ENCODE measurements at regions not wholly inside any gene's neighbourhood (a gene's known extent, or its start where the extent isn't known, plus 50 kb on each side); places are given as distances from the start of the nearest gene placed in this dataset.
A peak's percentile ranks its signal among the peaks of the same experiment; 100 is the strongest.
"Not testable (repeated sequence)": the region's sequence is repeated elsewhere in the genome, so short reads cannot be mapped to it uniquely, and the experiment has no call there.

DNA sequence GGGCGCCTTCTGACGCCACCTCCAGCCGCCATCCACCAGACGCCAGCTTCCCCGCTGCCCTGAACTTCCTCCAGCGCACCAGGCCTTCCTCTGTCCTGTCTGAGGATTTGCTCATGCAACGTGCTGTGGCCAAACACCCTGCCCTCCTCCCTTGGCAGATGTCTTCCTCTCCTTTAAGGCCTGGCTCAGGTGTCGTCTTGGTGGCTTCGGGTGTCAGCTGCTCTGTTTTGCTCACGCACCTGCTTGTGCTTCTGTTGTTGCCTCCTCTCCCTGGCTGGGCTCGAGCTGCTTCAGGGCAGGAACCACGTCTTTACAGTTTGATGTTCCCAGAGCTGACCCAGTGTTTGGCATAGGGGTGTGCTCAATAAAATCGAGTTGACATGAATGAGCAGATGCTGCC is 87.7 kb upstream of the PZP start:
- H3K4me1 ChIP-seq (ENCODE audit: control insufficient read depth, insufficient read depth, low read length); H3K27me3 ChIP-seq (ENCODE audit: control insufficient read depth, insufficient read depth, low read length, poor library complexity, severe bottlenecking); H3K9me3 ChIP-seq (ENCODE audit: control insufficient read depth, low read length); H3K4me3 ChIP-seq (ENCODE audit: insufficient read depth, low read depth, low read length); H3K27ac ChIP-seq (ENCODE audit: insufficient read depth, low read depth, low read length, poor library complexity, severe bottlenecking); H3K36me3 ChIP-seq (ENCODE audit: control insufficient read depth, insufficient read depth, low read length): not testable (repeated sequence)
- 64 to 83% methylated on average over 1 of the region's 13 CpGs for WGBS, 2 experiments

DNA sequence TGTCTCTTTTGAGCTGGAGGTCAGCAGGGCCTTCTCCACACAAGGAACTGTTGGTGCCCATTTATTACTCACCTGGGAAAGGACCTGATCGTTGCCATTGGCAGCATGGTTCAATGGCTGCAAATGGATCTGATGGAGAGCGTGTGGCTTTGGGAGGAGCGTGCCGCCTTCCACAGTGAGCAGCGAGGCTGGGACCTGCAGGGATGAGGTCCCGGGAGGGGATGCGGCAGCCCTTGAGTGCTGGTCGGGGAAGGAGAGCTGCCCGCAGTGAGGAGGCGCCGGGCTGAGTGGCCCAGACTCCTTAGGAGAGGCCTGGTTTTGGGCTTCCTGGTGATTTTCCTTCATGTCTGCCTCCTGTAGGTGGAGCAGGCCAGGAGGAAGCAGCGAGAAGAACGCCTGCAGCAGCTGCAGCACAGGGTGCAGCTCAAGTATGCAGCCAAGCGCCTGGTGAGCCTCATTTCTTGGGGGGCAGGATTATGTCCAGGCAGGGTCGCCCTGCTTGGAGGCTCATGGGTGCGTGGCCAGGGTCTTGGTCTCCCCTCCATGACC is 86.0 kb upstream of the PZP start:
- H3K4me3 ChIP-seq (ENCODE audit: insufficient read depth, low read depth, low read length); H3K27ac ChIP-seq (ENCODE audit: insufficient read depth, low read depth, low read length, poor library complexity, severe bottlenecking); H3K9me3 ChIP-seq (ENCODE audit: control insufficient read depth, low read length); H3K36me3 ChIP-seq (ENCODE audit: control insufficient read depth, insufficient read depth, low read length); H3K27me3 ChIP-seq (ENCODE audit: control insufficient read depth, insufficient read depth, low read length, poor library complexity, severe bottlenecking); H3K4me1 ChIP-seq (ENCODE audit: control insufficient read depth, insufficient read depth, low read length): not testable (repeated sequence)
- WGBS, 2 experiments, result 96% methylated on average over 11 of the region's 16 CpGs

DNA sequence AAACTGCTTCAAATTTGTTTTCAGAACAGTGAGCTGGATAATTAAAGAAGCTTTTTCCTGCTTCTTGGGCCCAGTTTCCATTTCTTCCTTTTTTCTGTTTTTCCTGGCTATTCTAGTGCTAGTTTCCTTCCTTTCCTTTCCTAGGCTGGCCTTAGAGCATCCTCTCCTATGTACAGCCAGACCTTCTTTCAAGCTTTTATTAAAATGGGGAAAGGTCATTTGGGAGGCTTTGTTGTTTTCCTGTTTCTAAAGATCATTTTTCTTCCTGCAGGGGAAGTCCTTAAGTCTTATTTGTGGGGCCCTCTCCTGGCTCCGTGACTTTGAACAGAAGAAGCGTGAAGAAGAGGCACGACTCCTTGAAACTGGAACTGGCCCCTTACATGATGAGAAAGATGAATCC is 85.2 kb upstream of the PZP start:
- H3K4me1 ChIP-seq (ENCODE audit: control insufficient read depth, insufficient read depth, low read length); H3K9me3 ChIP-seq (ENCODE audit: control insufficient read depth, low read length); H3K36me3 ChIP-seq (ENCODE audit: control insufficient read depth, insufficient read depth, low read length); H3K27ac ChIP-seq (ENCODE audit: insufficient read depth, low read depth, low read length, poor library complexity, severe bottlenecking); H3K27me3 ChIP-seq (ENCODE audit: control insufficient read depth, insufficient read depth, low read length, poor library complexity, severe bottlenecking); H3K4me3 ChIP-seq (ENCODE audit: insufficient read depth, low read depth, low read length): not testable (repeated sequence)
- no CpG with 5 or more reads among the region's 3 CpGs for WGBS, 2 experiments

DNA sequence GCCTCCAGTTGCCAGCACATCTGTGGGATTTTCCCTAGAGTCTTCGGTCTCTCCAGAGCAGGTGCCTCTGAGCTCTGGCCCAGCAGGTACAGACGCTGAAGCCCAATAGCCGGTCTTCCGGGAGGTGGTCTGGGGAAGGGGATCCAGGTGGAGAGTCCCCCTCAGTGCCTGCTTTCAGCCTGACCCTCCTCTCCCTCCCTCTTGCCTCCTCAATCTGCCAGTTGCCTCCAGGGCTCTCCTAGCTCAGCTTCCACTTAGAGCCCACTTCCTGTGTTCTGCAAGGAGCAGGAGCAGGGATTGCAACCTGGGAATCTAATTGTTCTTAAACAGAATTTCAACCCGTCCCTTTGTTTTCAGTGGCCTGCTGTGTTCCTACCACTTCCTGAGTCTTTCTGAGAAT is 81.8 kb upstream of the PZP start:
- H3K27ac ChIP-seq (ENCODE audit: insufficient read depth, low read depth, low read length, poor library complexity, severe bottlenecking); H3K4me1 ChIP-seq (ENCODE audit: control insufficient read depth, insufficient read depth, low read length); H3K27me3 ChIP-seq (ENCODE audit: control insufficient read depth, insufficient read depth, low read length, poor library complexity, severe bottlenecking); H3K36me3 ChIP-seq (ENCODE audit: control insufficient read depth, insufficient read depth, low read length); H3K4me3 ChIP-seq (ENCODE audit: insufficient read depth, low read depth, low read length); H3K9me3 ChIP-seq (ENCODE audit: control insufficient read depth, low read length): not testable (repeated sequence)
- no CpG with 5 or more reads among the region's 5 CpGs for WGBS, 2 experiments

DNA sequence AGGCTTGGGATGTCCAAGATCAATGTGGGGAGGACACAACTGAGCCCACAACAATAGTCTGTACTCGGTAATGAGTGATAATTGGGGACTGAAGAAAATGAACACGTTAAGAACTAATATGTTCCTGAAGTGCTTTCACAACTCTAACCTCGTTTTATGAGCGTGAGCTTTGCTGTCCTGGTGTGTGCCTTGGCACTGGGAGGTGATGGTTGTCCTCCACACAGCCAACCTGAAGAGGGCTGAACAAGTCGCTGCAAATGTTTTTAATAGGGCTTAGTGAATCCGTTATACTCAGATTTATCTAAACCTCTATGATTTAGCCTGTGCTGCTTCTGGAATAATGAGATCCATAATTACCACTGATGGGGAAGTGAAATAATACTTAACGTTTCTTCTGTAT is 76.5 kb upstream of the PZP start:
- not testable (repeated sequence) for H3K9me3 ChIP-seq (ENCODE audit: control insufficient read depth, low read length); H3K4me1 ChIP-seq (ENCODE audit: control insufficient read depth, insufficient read depth, low read length); H3K27me3 ChIP-seq (ENCODE audit: control insufficient read depth, insufficient read depth, low read length, poor library complexity, severe bottlenecking); H3K4me3 ChIP-seq (ENCODE audit: insufficient read depth, low read depth, low read length); H3K36me3 ChIP-seq (ENCODE audit: control insufficient read depth, insufficient read depth, low read length); H3K27ac ChIP-seq (ENCODE audit: insufficient read depth, low read depth, low read length, poor library complexity, severe bottlenecking)
- WGBS, 2 experiments, result no CpG with 5 or more reads among the region's 7 CpGs

DNA sequence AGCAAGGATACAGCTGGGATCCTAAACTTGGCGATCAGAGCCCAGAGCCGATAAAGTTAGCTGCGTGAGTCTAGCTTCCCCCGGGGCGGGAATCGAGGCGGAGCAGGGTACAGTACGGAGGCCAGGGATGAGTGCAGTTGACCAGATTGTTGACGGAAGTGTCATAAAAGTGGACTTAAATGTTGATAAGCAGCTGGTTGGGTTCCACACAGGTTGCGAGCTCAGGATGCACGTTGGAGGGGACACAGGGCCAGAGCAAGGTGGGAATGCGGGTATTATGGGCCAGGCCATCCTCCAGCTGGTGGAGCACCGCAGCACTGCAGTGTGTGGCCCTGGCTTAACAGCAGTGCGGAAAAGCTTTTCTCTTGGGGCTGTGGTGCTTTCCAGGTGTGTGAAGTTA is 76.0 kb upstream of the PZP start:
- not testable (repeated sequence) for H3K9me3 ChIP-seq (ENCODE audit: control insufficient read depth, low read length); H3K4me3 ChIP-seq (ENCODE audit: insufficient read depth, low read depth, low read length); H3K27ac ChIP-seq (ENCODE audit: insufficient read depth, low read depth, low read length, poor library complexity, severe bottlenecking); H3K4me1 ChIP-seq (ENCODE audit: control insufficient read depth, insufficient read depth, low read length); H3K27me3 ChIP-seq (ENCODE audit: control insufficient read depth, insufficient read depth, low read length, poor library complexity, severe bottlenecking); H3K36me3 ChIP-seq (ENCODE audit: control insufficient read depth, insufficient read depth, low read length)
- WGBS, 2 experiments, result no CpG with 5 or more reads among the region's 14 CpGs

DNA sequence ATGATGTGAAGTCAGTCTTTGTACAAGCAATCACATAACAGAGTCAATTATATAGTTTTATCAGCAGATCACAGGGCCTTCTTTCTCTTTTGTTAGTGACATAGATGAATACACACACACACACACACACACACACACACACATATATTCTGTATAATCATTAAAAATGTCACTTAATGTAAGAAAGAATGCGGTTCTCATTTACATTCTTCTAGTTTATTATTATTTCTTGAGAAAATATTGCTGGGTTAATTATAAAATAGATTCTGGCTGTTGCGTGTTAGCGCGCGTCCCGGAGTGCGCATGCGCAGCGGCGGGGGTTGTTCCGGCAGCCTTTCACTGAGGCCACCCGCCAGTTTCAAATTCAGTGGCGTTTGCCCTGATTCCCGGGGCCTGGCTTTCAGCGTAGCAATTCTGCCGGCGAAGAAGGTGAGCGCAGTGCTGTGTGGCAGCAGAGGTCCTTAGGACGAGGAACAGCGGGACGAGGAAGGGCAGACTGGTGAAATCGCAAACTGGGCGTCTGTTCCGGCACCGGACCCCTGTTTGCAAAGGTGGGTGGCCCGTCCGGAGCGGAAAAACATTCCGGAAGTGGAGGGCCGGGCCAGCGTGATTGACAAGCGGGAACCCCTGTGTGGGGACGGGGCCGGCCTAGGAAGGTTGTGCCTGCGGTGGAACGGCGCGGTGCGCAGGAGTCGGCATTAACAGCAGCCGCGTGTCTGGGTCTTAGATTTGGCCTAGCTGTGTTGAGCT is 75.3 kb upstream of the PZP start:
- not testable (repeated sequence) for H3K27ac ChIP-seq (ENCODE audit: insufficient read depth, low read depth, low read length, poor library complexity, severe bottlenecking); H3K9me3 ChIP-seq (ENCODE audit: control insufficient read depth, low read length); H3K36me3 ChIP-seq (ENCODE audit: control insufficient read depth, insufficient read depth, low read length); H3K4me1 ChIP-seq (ENCODE audit: control insufficient read depth, insufficient read depth, low read length); H3K27me3 ChIP-seq (ENCODE audit: control insufficient read depth, insufficient read depth, low read length, poor library complexity, severe bottlenecking)
- 1 to 2% methylated on average over 10 of the region's 42 CpGs for WGBS, 2 experiments
- H3K4me3 ChIP-seq (ENCODE audit: insufficient read depth, low read depth, low read length), result peak overlapping the region; percentile 16

DNA sequence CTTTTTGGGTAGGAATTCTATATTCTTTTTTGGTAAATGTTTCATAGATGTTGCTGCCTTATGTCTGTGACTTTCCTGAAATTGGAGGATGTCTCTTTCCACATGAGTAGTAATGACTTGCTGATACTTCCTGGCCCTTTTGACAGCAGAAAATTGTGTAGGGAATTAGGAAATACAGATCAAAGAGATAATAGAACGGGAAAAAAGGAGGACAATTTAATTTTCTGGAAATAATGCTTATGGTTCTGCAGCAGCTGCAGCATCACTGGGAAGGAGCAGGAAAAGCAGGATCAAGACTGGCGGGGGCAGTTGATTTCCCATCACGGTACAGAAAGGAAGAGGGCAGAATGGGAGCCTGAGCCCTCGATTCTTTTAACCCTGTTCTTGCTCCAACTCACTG is 68.8 kb upstream of the PZP start:
- no peaks in the 10 kb centered on the region for H3K4me1 ChIP-seq (ENCODE audit: control insufficient read depth, insufficient read depth, low read length)
- no peaks in the 10 kb centered on the region for H3K27me3 ChIP-seq (ENCODE audit: control insufficient read depth, insufficient read depth, low read length, poor library complexity, severe bottlenecking)
- H3K4me3 ChIP-seq (ENCODE audit: insufficient read depth, low read depth, low read length), result no peak overlapping the region
- WGBS, 2 experiments, result 76 to 88% methylated on average over 4 of the region's 4 CpGs
- no peaks in the 10 kb centered on the region for H3K36me3 ChIP-seq (ENCODE audit: control insufficient read depth, insufficient read depth, low read length)
- no peaks in the 10 kb centered on the region for H3K9me3 ChIP-seq (ENCODE audit: control insufficient read depth, low read length)
- no peak overlapping the region for H3K27ac ChIP-seq (ENCODE audit: insufficient read depth, low read depth, low read length, poor library complexity, severe bottlenecking)

DNA sequence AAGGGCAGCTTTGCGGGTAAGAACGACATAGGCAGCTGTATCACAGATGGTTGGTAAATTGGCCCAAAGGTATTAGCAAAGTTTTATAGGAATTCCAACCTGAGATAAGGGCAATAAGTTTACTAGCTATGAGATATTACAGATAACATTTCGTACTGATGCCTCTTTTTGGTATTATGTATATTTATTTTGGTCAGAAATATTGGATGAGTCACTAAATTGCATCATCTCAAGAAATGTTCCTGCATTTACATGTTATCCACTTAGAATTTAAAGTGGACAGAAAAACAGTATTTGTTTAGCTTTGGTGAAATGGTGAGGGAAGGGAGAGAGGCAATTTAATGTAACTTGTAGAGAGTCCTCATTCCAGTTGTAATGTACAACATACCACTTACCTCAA is 65.1 kb upstream of the PZP start:
- H3K4me3 ChIP-seq (ENCODE audit: insufficient read depth, low read depth, low read length), result no peak overlapping the region
- H3K27ac ChIP-seq (ENCODE audit: insufficient read depth, low read depth, low read length, poor library complexity, severe bottlenecking), result no peak overlapping the region
- H3K27me3 ChIP-seq (ENCODE audit: control insufficient read depth, insufficient read depth, low read length, poor library complexity, severe bottlenecking), result no peaks in the 10 kb centered on the region
- H3K36me3 ChIP-seq (ENCODE audit: control insufficient read depth, insufficient read depth, low read length), result no peaks in the 10 kb centered on the region
- H3K4me1 ChIP-seq (ENCODE audit: control insufficient read depth, insufficient read depth, low read length), result no peaks in the 10 kb centered on the region
- WGBS, 2 experiments, result 97 to 100% methylated on average over 2 to 3 of the region's 3 CpGs
- no peaks in the 10 kb centered on the region for H3K9me3 ChIP-seq (ENCODE audit: control insufficient read depth, low read length)

DNA sequence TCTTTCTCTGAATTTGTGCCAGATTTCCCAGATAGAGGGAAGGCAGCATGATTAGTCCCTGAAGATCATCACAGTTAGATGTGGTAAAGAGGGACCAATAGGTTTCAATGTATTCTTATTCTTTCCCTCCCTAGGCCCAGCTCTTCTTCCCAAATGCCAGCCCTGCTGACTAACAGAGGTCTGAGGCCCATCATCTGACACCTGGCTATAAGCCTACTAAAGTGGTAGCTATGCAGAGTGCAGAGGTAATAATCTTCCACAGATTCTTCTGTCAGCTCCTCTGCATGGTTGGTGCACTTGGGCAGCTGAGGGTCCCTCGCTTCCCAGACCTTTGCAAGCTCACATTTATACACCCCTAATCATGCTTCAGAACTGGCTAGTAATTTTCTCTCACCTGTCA is 63.7 kb upstream of the PZP start:
- H3K27me3 ChIP-seq (ENCODE audit: control insufficient read depth, insufficient read depth, low read length, poor library complexity, severe bottlenecking), result no peaks in the 10 kb centered on the region
- no peaks in the 10 kb centered on the region for H3K4me1 ChIP-seq (ENCODE audit: control insufficient read depth, insufficient read depth, low read length)
- H3K4me3 ChIP-seq (ENCODE audit: insufficient read depth, low read depth, low read length), result no peak overlapping the region
- H3K27ac ChIP-seq (ENCODE audit: insufficient read depth, low read depth, low read length, poor library complexity, severe bottlenecking), result no peak overlapping the region
- WGBS, 2 experiments, result 86 to 96% methylated on average over 1 of the region's 1 CpG
- H3K9me3 ChIP-seq (ENCODE audit: control insufficient read depth, low read length), result no peaks in the 10 kb centered on the region
- H3K36me3 ChIP-seq (ENCODE audit: control insufficient read depth, insufficient read depth, low read length), result no peaks in the 10 kb centered on the region

DNA sequence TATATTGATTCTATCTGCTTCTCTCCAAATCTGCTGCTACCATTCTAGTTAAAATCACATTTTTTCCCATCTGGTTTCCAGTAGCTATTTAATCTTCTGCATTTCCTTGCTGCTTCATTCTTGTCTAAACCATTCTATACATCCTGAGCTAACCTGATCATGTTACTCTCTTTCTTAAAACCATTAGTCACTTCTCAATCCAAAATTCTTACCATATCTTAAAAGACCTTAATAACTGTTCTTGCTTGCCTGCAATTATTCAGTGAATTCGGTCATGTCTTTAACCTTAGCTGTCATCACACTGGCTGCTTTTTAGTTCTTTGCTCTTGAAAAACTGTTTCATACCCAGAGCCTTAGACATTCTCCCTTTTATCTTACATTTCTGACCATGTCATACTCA is 56.4 kb upstream of the PZP start:
- no peak overlapping the region for H3K27ac ChIP-seq (ENCODE audit: insufficient read depth, low read depth, low read length, poor library complexity, severe bottlenecking)
- no peaks in the 10 kb centered on the region for H3K4me1 ChIP-seq (ENCODE audit: control insufficient read depth, insufficient read depth, low read length)
- H3K4me3 ChIP-seq (ENCODE audit: insufficient read depth, low read depth, low read length), result no peak overlapping the region
- no peaks in the 10 kb centered on the region for H3K27me3 ChIP-seq (ENCODE audit: control insufficient read depth, insufficient read depth, low read length, poor library complexity, severe bottlenecking)
- H3K36me3 ChIP-seq (ENCODE audit: control insufficient read depth, insufficient read depth, low read length), result no peaks in the 10 kb centered on the region
- H3K9me3 ChIP-seq (ENCODE audit: control insufficient read depth, low read length), result no peaks in the 10 kb centered on the region
- WGBS, 2 experiments, result 92 to 96% methylated on average over 1 of the region's 1 CpG

Data from ectodermal cell (in vitro differentiated cells).